ENCODE measurements at regions not wholly inside any gene's neighbourhood (a gene's known extent, or its start where the extent isn't known, plus 50 kb on each side); places are given as distances from the start of the nearest gene placed in this dataset.

DNA sequence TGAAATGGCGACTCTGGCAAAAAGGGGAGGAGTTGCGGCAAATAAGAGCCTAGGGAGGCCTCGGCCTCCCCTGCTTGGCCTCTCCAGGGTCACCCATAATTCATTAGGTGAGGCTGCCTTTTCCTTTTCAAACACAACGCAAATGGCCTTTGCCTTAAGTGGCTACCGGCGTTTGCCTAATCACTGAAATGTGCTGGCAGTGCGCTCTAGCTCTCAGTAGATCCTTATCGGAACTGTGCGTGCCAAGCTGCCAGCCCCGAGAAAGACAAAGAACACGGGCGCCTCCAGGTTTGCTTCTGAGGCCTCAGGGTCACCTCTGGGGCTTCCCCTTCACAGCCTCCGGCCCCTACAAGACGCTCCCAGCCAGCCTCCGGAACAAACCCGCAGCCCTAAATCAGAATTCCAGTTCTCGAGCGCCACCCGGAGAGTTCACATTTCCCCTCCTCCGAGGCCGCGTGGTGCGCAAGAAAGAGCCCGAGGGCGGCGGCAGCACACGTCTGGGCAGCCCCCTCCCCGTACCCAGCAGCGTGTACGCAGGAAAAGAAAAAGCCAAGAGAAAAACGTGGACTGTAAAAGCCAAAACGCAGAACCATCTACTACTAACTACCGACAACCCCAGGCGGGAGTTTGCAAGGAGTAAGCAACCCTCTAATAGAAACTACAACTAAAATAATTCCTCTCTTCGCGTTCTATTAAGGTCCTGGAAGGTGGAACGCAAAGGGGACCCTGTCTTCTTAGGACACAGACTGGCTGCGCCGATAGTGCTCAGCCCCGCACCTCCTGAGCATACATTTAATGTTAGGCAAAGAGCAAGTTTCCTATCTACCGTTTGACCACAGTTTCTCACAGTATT is 76.5 kb upstream of the BCOR start (continued):
- TF ChIP-seq ZBTB4 (CRISPR knock-in tag; IDR thresholded peaks at IDR 0.05) (no peak), ETV6 (conservative IDR thresholded peaks at IDR 0.05 in 1 of 2, IDR thresholded peaks at IDR 0.05 in 1 of 2; ENCODE audit: borderline replicate concordance in 1 of 2, low read depth in 1 of 2) (no peak; a peak in 1 of 4 replicates), RUNX3 (IDR thresholded peaks at IDR 0.05; ENCODE audit: low read length) (no peak), RAD51 (IDR thresholded peaks at IDR 0.05) (no peak), MEF2B (IDR thresholded peaks at IDR 0.05; ENCODE audit: partially characterized antibody, poor library complexity, severe bottlenecking) (no peak), LARP7 (IDR thresholded peaks at IDR 0.05) (no peak), TCF7 (IDR thresholded peaks at IDR 0.05; ENCODE audit: borderline replicate concordance) (no peak), NR2C2 (IDR thresholded peaks at IDR 0.05; ENCODE audit: borderline replicate concordance, control insufficient read depth, insufficient read length, low read depth) (no peak), SMAD1 (IDR thresholded peaks at IDR 0.05; ENCODE audit: low read depth, partially characterized antibody) (no peak), SRF (IDR thresholded peaks at IDR 0.05; ENCODE audit: low read depth in 2 of 2, low read length in 2 of 2) (no peak), RBBP5 (conservative IDR thresholded peaks at IDR 0.05) (no peak), RAD21 (IDR thresholded peaks at IDR 0.05; ENCODE audit: insufficient read depth, low read depth, low read length) (0 out of 2 replicates have a peak, but pooled peaks have one; percentile 11), HDAC6 (IDR thresholded peaks at IDR 0.05; ENCODE audit: unreplicated experiment) (no peak), GABPA (IDR thresholded peaks at IDR 0.05; ENCODE audit: low read depth) (no peak), RELA (IDR thresholded peaks at IDR 0.05; ENCODE audit: borderline replicate concordance, partially characterized antibody) (no peak), BRCA1 (IDR thresholded peaks at IDR 0.05; ENCODE audit: low read depth, low read length) (no peak), WRNIP1 (IDR thresholded peaks at IDR 0.05; ENCODE audit: borderline replicate concordance, low read depth, low read length) (no peak), NKRF (conservative IDR thresholded peaks at IDR 0.05) (no peak), MEF2A (IDR thresholded peaks at IDR 0.05; ENCODE audit: insufficient read depth, low read depth, low read length) (no peak), PAX5 (IDR thresholded peaks at IDR 0.05; ENCODE audit: borderline replicate concordance, low read depth, low read length) (no peak), SREBF2 (IDR thresholded peaks at IDR 0.05; ENCODE audit: low read length) (no peak)
- TF ChIP-seq, protein P1, sequence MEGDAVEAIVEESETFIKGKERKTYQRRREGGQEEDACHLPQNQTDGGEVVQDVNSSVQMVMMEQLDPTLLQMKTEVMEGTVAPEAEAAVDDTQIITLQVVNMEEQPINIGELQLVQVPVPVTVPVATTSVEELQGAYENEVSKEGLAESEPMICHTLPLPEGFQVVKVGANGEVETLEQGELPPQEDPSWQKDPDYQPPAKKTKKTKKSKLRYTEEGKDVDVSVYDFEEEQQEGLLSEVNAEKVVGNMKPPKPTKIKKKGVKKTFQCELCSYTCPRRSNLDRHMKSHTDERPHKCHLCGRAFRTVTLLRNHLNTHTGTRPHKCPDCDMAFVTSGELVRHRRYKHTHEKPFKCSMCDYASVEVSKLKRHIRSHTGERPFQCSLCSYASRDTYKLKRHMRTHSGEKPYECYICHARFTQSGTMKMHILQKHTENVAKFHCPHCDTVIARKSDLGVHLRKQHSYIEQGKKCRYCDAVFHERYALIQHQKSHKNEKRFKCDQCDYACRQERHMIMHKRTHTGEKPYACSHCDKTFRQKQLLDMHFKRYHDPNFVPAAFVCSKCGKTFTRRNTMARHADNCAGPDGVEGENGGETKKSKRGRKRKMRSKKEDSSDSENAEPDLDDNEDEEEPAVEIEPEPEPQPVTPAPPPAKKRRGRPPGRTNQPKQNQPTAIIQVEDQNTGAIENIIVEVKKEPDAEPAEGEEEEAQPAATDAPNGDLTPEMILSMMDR (IDR thresholded peaks at IDR 0.05 in 2 of 3, conservative IDR thresholded peaks at IDR 0.05 in 1 of 3; ENCODE audit: control insufficient read depth in 2 of 3, extremely low read depth in 1 of 3, insufficient read depth in 1 of 3, low read depth in 3 of 3, low read length in 3 of 3): no peak; a peak in 2 of 6 replicates
